A673 (cell line): ENCODE measurements at regions not wholly inside any gene's neighbourhood (a gene's known extent, or its start where the extent isn't known, plus 50 kb on each side); places are given as distances from the start of the nearest gene placed in this dataset.

Experiments used
- EZH2 ChIP-seq: fragments of 200-600 bp; sonication (generic); IDR thresholded peaks from 2 replicates; pipeline ENCODE4 v1.6.1; 2017; ENCODE audit warnings: borderline replicate concordance, low read depth, mild to moderate bottlenecking, mixed read lengths, antibody characterized with exemption, low read length; ENCODE audit not compliant: poor library complexity, severe bottlenecking
- TF ChIP-seq, protein P1 (sequence below): fragments of 300-800, 200-600 bp; sonication (generic); conservative IDR thresholded peaks from 2 replicates; pipeline ENCODE4 v1.5.1; 2017; ENCODE audit warnings: low read depth, mild to moderate bottlenecking, antibody characterized with exemption, low read length, moderate library complexity, mixed read lengths

DNA sequence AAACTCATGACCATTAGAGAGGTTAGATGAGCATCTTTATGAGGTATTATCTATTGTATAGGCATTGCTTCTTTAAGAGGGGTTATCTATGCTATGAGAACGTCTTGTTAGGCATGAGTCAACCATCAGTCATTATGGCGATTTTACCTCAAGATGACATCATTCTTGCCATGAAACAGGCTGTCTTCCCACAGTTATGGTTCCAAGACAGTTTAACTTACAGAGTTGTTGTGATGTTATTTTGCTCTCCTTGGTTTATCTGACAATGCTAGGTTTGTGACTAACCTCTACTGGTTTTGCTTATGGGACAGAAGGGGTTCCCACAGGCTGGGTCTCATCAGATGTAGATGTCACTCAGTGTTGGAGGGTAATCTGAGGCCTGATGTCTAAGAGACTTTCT lies 1864.7 kb upstream of the ACO1 start:
- TF ChIP-seq, protein P1, sequence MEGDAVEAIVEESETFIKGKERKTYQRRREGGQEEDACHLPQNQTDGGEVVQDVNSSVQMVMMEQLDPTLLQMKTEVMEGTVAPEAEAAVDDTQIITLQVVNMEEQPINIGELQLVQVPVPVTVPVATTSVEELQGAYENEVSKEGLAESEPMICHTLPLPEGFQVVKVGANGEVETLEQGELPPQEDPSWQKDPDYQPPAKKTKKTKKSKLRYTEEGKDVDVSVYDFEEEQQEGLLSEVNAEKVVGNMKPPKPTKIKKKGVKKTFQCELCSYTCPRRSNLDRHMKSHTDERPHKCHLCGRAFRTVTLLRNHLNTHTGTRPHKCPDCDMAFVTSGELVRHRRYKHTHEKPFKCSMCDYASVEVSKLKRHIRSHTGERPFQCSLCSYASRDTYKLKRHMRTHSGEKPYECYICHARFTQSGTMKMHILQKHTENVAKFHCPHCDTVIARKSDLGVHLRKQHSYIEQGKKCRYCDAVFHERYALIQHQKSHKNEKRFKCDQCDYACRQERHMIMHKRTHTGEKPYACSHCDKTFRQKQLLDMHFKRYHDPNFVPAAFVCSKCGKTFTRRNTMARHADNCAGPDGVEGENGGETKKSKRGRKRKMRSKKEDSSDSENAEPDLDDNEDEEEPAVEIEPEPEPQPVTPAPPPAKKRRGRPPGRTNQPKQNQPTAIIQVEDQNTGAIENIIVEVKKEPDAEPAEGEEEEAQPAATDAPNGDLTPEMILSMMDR, result no peak
- TF ChIP-seq EZH2, result no peak
